GM19397 (cell line): ENCODE measurements at regions not wholly inside any gene's neighbourhood (a gene's known extent, or its start where the extent isn't known, plus 50 kb on each side); places are given as distances from the start of the nearest gene placed in this dataset.

Experiments
- ATAC-seq: cut with Tn5 transposase; IDR thresholded peaks from one replicate; pipeline ENCODE4 v1.9.1; 2021; ENCODE audit warnings: mild to moderate bottlenecking, moderate library complexity; ENCODE audit not compliant: unreplicated experiment

DNA sequence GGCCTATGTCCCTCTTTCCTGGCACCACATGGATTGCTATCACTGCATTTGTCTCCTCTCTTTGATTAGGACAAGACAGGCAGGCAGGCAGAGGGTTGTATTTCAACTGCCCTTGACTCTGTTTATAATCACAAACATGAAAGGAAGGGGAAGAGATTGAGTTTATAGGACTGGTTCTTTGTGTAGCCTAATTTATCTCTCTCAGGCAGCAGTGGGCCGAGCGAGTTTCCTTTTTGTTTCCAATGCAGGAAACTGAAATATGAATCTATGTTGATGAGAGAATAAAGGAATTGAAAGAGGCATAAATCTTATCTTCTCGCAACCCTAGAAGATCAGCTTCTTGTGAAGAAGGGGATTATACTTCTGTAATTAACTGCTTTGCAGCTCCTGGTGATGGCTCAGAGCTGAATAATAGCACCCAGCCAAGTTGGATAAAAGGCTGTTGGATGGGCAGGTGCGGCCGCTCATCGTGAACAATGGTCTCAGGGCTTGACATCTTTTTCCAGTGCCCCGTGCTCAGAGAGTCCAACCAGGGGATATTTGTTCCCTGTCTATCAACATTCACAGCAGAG, 80.6 kb upstream of the SYT13 start:
- ATAC-seq, result no peak

GRCh38 chr11:45365961-45366618, 79.9 kb upstream of the SYT13 start:
- no peak for ATAC-seq

GRCh38 chr11:45362636-45363035, 76.5 kb upstream of the SYT13 start:
- no peak for ATAC-seq

GRCh38 chr11:45361551-45361950, 75.4 kb upstream of the SYT13 start:
- no peak for ATAC-seq

DNA sequence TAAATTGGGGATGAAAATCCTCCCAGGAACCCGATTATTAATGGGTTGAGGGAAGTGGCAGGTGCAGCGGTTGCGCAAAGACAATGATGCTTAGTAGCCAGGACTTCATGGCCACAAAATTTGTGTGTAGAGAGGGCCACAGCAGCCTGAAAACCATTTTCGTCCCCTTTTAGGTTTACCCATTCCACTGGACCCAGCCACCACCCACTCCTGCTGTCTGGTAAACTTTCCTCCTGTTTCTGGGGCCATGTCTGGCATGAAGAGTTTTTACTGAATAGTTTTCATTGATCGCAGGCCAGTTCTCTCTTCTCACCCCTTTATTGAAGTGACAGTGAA, 69.5 kb upstream of the SYT13 start:
- ATAC-seq, result no peak

- peak; percentile 94 for ATAC-seq
These were observed 69.0 kb upstream of the SYT13 start for GRCh38 chr11:45354976-45355705.

DNA sequence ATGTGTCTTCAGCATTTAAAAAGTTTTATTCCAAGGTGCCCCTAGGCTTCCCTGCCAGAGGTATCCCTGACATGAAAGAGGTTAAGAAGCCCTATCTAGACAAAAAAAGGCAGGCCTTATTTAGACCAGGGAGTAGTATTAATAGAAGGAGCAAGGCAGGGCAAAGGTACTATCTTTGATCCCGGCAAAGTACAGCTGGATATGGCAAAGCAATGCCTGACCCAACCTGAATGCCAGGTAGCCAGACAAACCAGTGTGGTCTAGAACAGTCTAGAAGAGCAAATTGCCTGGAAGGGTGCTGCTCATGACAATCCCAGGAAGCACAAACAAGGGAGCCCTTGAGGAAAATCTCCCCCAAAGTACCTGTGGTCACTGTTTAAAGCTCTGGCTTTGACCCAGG, 62.6 kb upstream of the SYT13 start:
- no peak for ATAC-seq

DNA sequence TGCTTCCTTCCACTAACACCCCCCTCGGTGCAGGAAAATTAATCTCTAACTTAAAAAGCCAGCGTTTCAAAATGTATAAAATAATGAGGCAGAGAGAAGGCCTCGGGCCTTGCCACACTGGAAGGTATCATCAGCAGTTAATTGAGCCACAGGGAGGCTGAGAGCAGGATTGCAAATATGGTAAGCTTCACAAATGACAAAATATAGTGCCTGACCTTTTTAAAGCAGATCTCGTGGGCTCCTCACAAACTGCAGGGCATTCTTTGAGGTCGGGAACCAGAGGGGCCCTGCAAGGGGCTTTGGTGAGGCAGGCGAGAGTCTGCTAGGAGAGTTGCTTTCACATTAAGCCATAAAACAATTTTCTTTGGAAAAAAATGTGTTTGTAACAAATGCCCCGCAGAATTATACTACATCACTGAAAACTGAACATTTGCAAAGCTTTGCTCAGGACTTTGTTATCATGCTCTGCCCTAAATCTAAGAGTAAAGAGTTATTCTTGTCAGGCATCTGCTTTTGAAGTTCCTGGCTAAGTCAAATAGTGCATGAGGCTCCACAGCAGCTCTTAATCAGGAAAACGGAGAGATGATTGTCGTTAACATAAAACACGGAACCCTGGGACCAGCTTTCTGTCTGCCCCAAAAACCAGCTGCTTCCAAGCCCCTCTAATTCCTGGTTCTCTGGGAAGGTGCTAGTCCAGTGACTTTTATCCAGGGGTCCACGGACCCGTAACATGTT, 61.4 kb upstream of the SYT13 start:
- ATAC-seq, result no peak

- ATAC-seq, result no peak
These were observed 59.4 kb upstream of the SYT13 start for GRCh38 chr11:45345491-45345890.

DNA sequence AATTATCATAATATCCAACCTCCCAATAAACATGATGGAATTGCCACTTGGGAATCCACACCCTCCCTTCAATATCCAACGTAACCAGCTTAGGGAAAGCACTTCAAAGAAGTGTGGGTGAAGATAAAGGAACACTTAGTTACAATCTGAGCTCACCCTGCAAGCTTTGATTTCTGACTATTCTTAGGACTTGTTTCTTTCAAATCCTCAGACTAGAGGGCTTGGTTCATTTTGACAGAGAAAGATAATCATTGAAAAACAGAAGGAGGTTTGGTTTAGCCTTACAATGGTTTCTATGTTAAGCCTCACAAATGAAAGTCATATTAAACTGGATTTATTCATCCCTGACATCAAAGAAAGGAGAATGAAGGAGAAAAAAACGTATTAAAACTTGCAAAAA, 57.9 kb upstream of the SYT13 start:
- ATAC-seq, result no peak

- no peak for ATAC-seq
These were observed 57.3 kb upstream of the SYT13 start for GRCh38 chr11:45343444-45343843.

DNA sequence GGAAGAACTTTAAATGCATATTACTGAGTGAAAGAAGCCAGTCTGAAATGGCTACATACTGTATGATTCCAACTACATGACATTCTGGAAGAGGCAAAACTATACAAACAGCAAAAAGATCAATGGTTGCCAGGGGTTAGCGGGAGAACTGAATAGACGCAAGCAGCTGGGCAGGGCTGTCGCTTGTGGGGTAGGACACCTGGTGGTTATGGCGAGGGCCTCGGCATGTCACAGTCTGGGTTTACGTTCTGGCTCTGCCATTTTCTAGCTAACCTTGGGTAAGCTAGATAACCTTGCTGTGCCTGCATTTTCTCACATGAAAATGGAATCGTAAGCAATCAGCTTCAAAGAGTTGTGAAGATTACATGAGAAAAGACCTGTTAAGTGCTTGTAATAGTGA, 55.2 kb upstream of the SYT13 start:
- ATAC-seq, result no peak

GRCh38 chr11:45339729-45340519, 53.8 kb upstream of the SYT13 start:
- ATAC-seq, result peak; percentile 94

DNA sequence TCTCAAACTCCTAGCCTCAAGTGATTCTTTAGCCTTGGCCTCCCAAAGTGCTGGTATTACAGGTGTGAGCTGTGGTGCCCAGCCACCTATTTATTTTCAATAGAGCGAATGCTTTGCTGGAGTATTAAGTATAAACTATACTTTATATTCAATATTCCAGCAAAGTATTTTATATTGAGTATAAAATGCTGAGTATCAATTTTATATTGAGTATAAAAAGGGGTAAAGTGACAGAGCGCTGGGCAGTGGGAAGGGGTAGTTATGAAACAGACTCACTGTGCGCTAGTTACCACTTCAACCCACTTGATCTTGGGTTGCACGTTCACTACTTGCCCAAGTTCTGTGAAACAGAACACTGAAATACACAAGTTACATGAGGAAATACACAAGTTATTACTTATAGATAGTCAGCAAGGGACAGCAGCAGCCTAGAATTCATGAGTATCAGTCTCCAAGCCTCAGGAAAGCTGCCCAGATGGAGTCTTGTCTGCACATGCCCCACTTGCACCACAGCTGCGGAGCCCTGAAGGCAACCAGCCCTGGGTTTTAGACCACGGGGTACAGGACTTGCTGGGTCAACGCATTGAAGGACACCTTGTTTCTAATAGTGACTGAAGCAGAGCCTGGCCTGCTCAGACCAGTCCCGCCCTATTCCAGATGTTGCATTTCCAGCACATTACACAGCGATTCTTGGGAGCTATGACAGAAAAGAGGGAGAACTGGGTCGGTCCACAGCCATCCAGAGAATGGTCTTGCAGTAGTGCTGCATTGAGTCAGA, 51.6 kb upstream of the SYT13 start:
- ATAC-seq, result no peak

DNA sequence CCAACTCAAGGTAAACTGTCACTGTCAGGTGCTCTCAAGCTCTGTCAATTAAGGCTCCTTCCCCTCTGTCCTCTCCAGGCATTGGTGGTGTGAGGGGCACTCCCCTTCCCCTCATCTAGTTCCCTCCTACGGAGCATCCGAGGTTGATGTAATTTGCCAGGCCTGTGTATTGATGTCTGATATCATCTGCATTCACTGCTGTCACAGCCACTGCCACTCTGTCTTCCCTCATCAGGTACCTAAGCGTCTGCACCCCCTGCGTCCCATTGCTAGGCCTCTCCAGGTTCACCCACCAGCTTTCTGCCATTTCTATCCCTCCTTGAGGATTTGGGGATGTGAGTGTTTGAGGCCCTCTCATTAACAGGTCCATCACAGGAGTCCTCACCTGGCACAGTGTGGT, 50.0 kb upstream of the SYT13 start:
- ATAC-seq, result no peak
